Pons (tissue), 1 donor: ENCODE measurements at regions not wholly inside any gene's neighbourhood (a gene's known extent, or its start where the extent isn't known, plus 50 kb on each side); places are given as distances from the start of the nearest gene placed in this dataset.

Source experiments
- DNase-seq: peaks from one replicate; pipeline ENCODE4 v3.0.0-alpha.2; 2016; ENCODE audit warnings: low spot score

DNA sequence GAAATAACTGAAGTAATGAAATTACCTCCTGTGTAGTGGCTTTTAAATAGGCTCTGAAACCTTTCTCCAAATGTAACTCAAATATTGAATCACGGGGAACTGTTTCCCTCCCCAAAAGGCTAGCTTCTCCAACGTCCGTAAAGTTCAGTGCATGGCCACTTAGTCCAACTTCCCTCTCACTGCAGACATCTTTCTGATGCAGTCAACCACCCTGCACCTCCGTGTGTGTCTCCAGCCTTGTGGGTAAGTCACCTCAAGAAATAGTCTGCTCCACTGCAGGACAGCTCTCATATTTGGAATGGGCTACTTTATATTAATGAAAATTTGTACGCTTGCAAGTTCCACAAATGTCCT is 152.5 kb upstream of the CYRIA start:
- DNase-seq: no peak

GRCh38 chr2:16817305-16818202 is 151.9 kb upstream of the CYRIA start:
- no peak for DNase-seq

- DNase-seq: no peak
Observed at GRCh38 chr2:16816522-16816921, 150.9 kb upstream of the CYRIA start.

- no peak for DNase-seq
Observed at GRCh38 chr2:16816016-16816415, 150.4 kb upstream of the CYRIA start.

DNA sequence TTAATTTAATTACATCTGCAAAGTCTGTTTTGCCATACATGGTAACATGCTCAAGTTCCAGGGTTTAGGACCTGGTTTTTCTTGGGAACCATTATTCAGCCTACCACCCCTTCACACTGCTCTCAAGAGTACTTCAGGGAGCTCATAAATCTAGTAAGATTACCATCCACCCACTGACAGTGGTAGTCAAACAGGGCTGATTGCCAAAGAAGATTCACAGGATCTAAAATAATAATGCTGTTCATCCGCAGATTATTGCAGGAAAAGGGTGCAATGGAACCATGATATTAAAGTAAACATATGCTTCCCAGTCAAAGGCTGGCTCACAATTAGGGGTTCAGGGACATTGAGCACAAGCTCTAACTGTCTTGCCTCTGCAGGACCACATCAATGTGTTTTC is 148.0 kb upstream of the CYRIA start:
- no peak for DNase-seq

DNA sequence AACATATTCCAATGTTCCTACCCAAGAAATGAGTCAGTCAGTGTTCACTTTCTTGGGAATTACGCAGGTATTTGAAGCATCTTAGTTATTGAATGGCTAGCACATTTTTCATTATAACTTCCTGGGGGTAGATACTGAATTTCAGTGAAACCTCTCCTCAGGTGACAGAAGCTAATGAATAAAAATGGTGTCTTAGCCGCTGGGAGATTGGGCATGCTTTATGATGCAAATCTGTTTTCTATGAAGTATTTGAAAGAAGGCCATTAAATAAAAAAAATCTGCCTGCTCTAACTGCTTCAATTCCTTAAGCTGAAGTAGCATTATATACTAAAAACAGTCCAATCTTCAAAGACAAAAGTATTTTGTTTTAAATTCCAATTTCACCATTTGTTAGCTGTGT is 132.8 kb upstream of the CYRIA start:
- DNase-seq: no peak

GRCh38 chr2:16791496-16791895 is 125.9 kb upstream of the CYRIA start:
- DNase-seq: no peak

GRCh38 chr2:16785149-16785548 is 119.5 kb upstream of the CYRIA start:
- DNase-seq: no peak

- DNase-seq: no peak
Observed at GRCh38 chr2:16784652-16785051, 119.0 kb upstream of the CYRIA start.

GRCh38 chr2:16777123-16777870 is 111.7 kb upstream of the CYRIA start:
- no peak for DNase-seq

GRCh38 chr2:16775899-16776231 is 110.2 kb upstream of the CYRIA start:
- no peak for DNase-seq

- DNase-seq: peak; percentile 22
Observed at GRCh38 chr2:16774980-16775898, 109.6 kb upstream of the CYRIA start.

DNA sequence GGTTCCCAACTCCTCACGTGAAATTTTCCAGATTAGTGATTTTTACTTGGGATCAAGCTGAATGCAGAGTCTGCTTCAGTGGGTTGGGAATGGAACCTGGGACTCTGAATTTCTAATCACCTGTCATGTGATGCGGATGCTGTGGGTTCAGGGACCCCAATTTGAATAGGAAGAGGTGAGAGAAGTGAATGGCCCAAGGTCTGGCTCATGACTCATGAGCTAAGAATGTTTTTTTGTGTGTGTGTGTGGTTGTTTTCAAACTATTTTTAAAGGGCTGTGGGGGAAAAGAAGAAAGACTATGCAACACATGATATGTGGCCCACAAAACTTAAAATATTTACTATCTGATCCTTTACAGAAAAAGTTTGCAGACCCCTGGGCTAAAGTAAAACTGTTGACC is 108.5 kb upstream of the CYRIA start:
- no peak for DNase-seq

DNA sequence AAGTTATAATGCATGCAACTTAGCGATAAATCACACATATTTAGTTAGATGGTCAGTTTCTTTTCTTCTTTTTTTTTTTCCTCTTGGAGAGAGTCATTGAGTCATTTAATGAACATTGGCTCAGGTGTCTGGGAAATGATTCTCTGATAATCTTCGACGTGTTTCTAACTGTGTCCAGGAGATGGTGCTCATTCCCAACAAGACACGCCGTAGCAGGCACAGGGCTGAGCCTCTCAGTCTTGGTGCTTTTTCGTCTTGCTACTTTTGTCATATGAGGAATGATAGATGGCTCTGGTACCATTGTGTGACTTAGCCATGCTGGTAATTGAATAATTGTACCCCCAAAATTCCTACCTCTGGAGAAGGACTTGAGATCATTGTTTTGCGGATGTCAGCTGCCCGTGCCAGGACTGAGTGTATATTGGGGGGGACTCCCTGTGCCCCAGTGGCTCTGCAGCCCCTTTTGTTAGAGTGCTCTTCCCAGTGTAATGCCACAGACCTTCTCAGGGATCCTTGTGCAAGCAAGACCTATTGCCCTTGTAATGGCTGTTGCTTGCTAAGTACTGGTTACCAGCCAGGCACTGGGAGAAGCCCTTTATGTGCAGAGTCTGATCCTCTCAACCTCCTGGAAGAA is 107.6 kb upstream of the CYRIA start:
- peak; percentile 71 for DNase-seq

GRCh38 chr2:16767789-16768476 is 102.3 kb upstream of the CYRIA start:
- DNase-seq: no peak

DNA sequence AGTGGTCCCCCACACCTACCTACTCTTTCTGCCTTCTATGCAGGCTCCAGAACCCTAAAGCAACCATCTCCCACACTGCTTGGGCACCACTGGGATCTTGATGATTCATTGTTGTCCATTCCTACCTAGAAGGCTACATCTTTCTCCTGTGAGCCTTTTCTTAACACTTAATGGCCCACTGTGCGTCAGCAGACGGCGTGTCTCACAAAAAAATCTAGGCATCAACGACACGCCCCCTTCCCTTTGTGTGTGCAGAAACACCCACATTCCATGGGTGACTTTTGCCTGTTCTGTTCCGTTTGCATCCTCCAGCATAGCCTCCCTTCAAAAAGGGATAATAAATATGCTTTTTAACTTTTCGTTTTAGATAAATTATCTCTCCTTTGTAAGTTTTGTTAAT is 99.7 kb upstream of the CYRIA start:
- DNase-seq: no peak

DNA sequence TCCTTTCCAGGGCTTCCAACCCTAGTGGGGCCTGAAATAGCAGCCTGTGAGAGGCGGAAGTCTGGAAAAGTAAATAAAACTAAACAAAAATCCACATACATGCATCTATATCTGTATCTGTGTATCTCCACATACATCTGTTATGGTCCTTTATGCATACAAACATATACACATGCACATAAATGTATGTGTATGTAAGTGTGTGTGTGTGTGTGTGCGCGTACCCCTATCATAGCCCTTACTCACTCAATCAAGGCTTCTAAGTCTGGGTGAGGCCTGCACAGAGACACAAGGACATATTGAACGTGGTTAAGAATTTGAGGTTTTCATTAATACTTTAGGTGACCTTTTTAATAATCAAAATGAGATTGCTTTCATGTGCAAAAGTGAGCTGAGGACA is 98.9 kb upstream of the CYRIA start:
- DNase-seq: no peak

- DNase-seq: peak; percentile 9
Observed at GRCh38 chr2:16763493-16763899, 97.9 kb upstream of the CYRIA start.

- DNase-seq: no peak
Observed at GRCh38 chr2:16763056-16763455, 97.4 kb upstream of the CYRIA start.

- DNase-seq: no peak
Observed at GRCh38 chr2:16760426-16760825, 94.8 kb upstream of the CYRIA start.
